ENCODE measurements at regions not wholly inside any gene's neighbourhood (a gene's known extent, or its start where the extent isn't known, plus 50 kb on each side); places are given as distances from the start of the nearest gene placed in this dataset.

GRCh38 chr4:135385830-135386581 is 1184.4 kb upstream of the PABPC4L start:
- H3K27ac Mint-ChIP-seq (ENCODE audit: unreplicated experiment): no peak overlapping the region

GRCh38 chr4:135383356-135384288 is 1182.0 kb upstream of the PABPC4L start:
- TF ChIP-seq CTCF (IDR thresholded peaks at IDR 0.05; ENCODE audit: unreplicated experiment): no peak
- H3K4me1 Mint-ChIP-seq (ENCODE audit: unreplicated experiment): no peaks in the 10 kb centered on the region
- DNase-seq (ENCODE audit: low spot score): no peak
- H3K4me3 Mint-ChIP-seq (ENCODE audit: unreplicated experiment): no peak overlapping the region
- H3K27me3 Mint-ChIP-seq (ENCODE audit: unreplicated experiment): no peaks in the 10 kb centered on the region
- no peaks in the 10 kb centered on the region for H3K36me3 Mint-ChIP-seq (ENCODE audit: low read depth, unreplicated experiment)
- H3K9me3 Mint-ChIP-seq (ENCODE audit: unreplicated experiment): no peaks in the 10 kb centered on the region
- H3K27ac Mint-ChIP-seq (ENCODE audit: unreplicated experiment): no peak overlapping the region

More at GRCh38 chr4:135385830-135386581, 1184.4 kb upstream of the PABPC4L start:
- no peaks in the 10 kb centered on the region for H3K36me3 Mint-ChIP-seq (ENCODE audit: low read depth, unreplicated experiment)
- TF ChIP-seq CTCF (IDR thresholded peaks at IDR 0.05; ENCODE audit: unreplicated experiment): no peak
- no peaks in the 10 kb centered on the region for H3K9me3 Mint-ChIP-seq (ENCODE audit: unreplicated experiment)
- no peak for DNase-seq (ENCODE audit: low spot score)
- no peak overlapping the region for H3K4me3 Mint-ChIP-seq (ENCODE audit: unreplicated experiment)
- H3K27me3 Mint-ChIP-seq (ENCODE audit: unreplicated experiment): no peaks in the 10 kb centered on the region
- H3K4me1 Mint-ChIP-seq (ENCODE audit: unreplicated experiment): no peaks in the 10 kb centered on the region

GRCh38 chr4:135382280-135382959 is 1180.8 kb upstream of the PABPC4L start:
- no peak for DNase-seq (ENCODE audit: low spot score)

GRCh38 chr4:135372131-135372530 is 1170.5 kb upstream of the PABPC4L start:
- Mint-ChIP-seq H3K9me3 (ENCODE audit: unreplicated experiment) (no peaks in the 10 kb centered on the region), H3K27ac (ENCODE audit: unreplicated experiment) (no peak overlapping the region), H3K4me3 (ENCODE audit: unreplicated experiment) (no peak overlapping the region), H3K4me1 (ENCODE audit: unreplicated experiment) (no peaks in the 10 kb centered on the region), H3K36me3 (ENCODE audit: low read depth, unreplicated experiment) (no peaks in the 10 kb centered on the region), H3K27me3 (ENCODE audit: unreplicated experiment) (peaks cover 5% of the 10 kb centered on the region)
- TF ChIP-seq CTCF (IDR thresholded peaks at IDR 0.05; ENCODE audit: unreplicated experiment): no peak
- DNase-seq (ENCODE audit: low spot score): no peak

More at GRCh38 chr4:135382280-135382959, 1180.8 kb upstream of the PABPC4L start:
- H3K27me3 Mint-ChIP-seq (ENCODE audit: unreplicated experiment): no peaks in the 10 kb centered on the region
- no peak for TF ChIP-seq CTCF (IDR thresholded peaks at IDR 0.05; ENCODE audit: unreplicated experiment)
- no peak overlapping the region for H3K27ac Mint-ChIP-seq (ENCODE audit: unreplicated experiment)
- H3K36me3 Mint-ChIP-seq (ENCODE audit: low read depth, unreplicated experiment): no peaks in the 10 kb centered on the region
- H3K9me3 Mint-ChIP-seq (ENCODE audit: unreplicated experiment): no peaks in the 10 kb centered on the region
- peak overlapping the region; percentile 26 for H3K4me3 Mint-ChIP-seq (ENCODE audit: unreplicated experiment)
- H3K4me1 Mint-ChIP-seq (ENCODE audit: unreplicated experiment): no peaks in the 10 kb centered on the region

Measured in endothelial cell (in vitro differentiated cells).